GM12891 (cell line): ENCODE measurements at regions not wholly inside any gene's neighbourhood (a gene's known extent, or its start where the extent isn't known, plus 50 kb on each side); places are given as distances from the start of the nearest gene placed in this dataset.

Experiments used
- POLR2AphosphoS5 ChIP-seq: IDR thresholded peaks from 2 replicates; pipeline ENCODE4 v1.6.1; 2011; ENCODE audit warnings: low read depth, low read length, control low read depth
- TAF1 ChIP-seq: IDR thresholded peaks from 2 replicates; pipeline ENCODE4 v1.6.1; 2011; ENCODE audit warnings: low read depth, low read length, control low read depth

DNA sequence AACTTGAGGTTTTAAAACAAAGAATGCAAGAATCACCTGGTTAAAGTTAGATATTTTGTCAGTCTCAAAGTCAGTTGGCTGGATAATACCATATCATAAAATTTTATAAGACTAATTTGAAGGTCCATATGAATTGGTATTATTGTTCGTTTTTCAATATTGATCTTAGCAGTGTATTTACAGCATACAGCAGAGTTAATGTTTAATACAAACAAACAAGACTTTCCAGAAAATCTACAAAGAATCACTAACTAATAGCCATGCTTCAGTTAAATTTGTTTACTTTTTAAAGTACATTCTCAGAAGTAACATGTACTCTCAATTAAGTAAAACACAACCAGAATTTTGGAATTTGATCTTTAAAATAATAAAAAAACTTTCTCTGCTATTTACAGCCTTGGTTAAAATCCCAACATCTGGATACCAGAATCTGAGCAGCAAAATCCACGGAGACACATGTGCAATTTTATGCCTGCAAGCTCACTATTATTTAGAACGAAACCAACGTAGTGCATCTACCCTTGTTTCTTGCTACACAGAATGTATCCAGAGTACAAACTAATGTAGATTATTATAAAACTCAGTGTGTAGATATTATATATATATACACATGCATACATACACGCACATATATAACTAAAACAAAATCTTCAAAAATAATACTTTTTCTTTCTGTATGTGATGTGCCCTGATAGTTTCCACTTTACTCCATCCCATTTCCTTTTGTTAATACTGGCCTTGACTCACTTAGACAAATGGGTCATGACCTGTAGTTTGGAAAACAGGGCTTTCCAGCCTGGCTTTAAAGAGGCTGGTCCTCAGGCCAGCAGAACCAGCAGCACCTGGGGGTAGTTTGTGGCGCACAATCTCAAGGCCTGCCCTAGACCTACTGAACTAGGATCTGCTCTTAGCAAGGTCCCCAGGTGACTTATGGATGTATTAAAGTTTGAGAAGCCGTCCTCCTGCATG, 63.6 kb upstream of the ERG start:
- no peak for TF ChIP-seq TAF1
- no peak for TF ChIP-seq POLR2AphosphoS5
